Muscle of leg (tissue), 3 donors: ENCODE measurements at regions not wholly inside any gene's neighbourhood (a gene's known extent, or its start where the extent isn't known, plus 50 kb on each side); places are given as distances from the start of the nearest gene placed in this dataset.

Experiments used
- DNase-seq: peaks from one replicate; pipeline ENCODE4 v3.0.0; 2013
- H3K27ac ChIP-seq: one replicate; pipeline ENCODE4 v1.5.1; 2013; ENCODE audit warnings: mild to moderate bottlenecking, low read length, control low read depth
- H3K27me3 ChIP-seq: one replicate; pipeline ENCODE4 v1.6.1; 2013; ENCODE audit warnings: low read length; ENCODE audit not compliant: control insufficient read depth, insufficient read depth
- H3K36me3 ChIP-seq: one replicate; pipeline ENCODE4 v1.6.1; 2013; ENCODE audit warnings: low read length; ENCODE audit not compliant: control insufficient read depth, insufficient read depth
- H3K4me1 ChIP-seq: one replicate; pipeline ENCODE4 v1.6.1; 2013; ENCODE audit warnings: low read length; ENCODE audit not compliant: control insufficient read depth, insufficient read depth
- H3K4me3 ChIP-seq: one replicate; pipeline ENCODE4 v1.5.1; 2013; ENCODE audit warnings: low read length, control low read depth
- H3K9me3 ChIP-seq: replicated peaks from 2 replicates; pipeline ENCODE4 v1.6.1; 2013; ENCODE audit warnings: low read depth, low read length; ENCODE audit not compliant: control insufficient read depth
- WGBS: methylation state at CpG from one replicate; pipeline ENCODE4 v1.1.5; 2013; ENCODE audit warnings: missing lambda C conversion rate; ENCODE audit not compliant: insufficient coverage; 5-methylcytosine and 5-hydroxymethylcytosine counted together

DNA sequence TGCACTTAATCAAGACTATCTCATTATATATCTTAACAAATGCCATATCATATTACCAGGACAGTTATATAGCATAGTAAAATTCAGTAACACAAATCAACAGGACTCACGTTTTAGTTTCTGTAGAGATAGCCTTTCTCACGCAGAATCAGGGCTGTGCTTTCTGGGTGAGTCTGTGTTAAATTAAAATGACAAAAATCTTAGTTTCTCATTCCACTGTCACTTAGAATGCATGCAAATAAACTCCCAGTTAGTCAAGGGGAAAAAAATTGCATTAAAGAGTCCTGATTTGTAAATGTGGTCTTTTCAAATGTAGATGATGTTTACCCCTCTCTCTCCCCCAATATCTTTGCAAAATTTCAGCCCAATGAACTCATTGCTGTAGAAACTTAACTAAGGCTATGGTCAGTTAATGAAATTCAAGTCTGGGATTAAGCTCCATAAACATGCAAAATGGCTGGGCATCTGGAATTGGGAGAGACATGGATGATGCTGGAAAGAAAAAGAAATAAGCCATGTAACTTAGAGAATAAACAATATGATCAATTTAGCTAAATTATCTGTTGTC is 77.8 kb upstream of the MGAT4C start:
- H3K36me3 ChIP-seq: no peaks in the 10 kb centered on the region
- no peak overlapping the region for H3K4me3 ChIP-seq
- H3K27ac ChIP-seq: no peak overlapping the region
- no CpG with 5 or more reads among the region's 2 CpGs for WGBS
- H3K4me1 ChIP-seq: peaks cover 2% of the 10 kb centered on the region
- no peaks in the 10 kb centered on the region for H3K9me3 ChIP-seq
- no peaks in the 10 kb centered on the region for H3K27me3 ChIP-seq
- no peak for DNase-seq

DNA sequence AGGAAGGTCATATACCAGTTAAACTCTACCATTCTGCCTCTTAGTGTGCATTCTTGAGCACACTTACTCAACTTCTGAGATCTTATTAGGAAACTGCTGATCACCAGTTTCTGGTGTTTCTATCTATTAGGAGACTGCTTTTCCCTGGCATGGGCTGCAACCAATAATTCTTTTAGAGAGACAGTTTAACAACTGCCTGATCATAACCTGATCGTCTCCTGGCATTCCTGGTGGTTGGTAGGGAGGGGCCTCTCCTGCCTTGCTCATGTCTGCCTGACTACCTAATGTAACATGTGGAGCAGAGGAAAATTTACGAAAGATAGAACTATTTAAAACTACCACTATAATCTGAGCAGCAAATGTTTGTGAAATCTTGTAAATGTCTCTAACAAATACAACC is 75.3 kb upstream of the MGAT4C start:
- Histone ChIP-seq H3K27me3 (no peaks in the 10 kb centered on the region), H3K4me1 (peaks cover 2% of the 10 kb centered on the region), H3K4me3 (no peak overlapping the region), H3K36me3 (no peaks in the 10 kb centered on the region), H3K27ac (no peak overlapping the region), H3K9me3 (no peaks in the 10 kb centered on the region)
- no CpG with 5 or more reads among the region's 2 CpGs for WGBS
- DNase-seq: no peak

- H3K27ac ChIP-seq: no peak overlapping the region
- H3K36me3 ChIP-seq: no peaks in the 10 kb centered on the region
- H3K9me3 ChIP-seq: no peaks in the 10 kb centered on the region
- peaks cover 2% of the 10 kb centered on the region for H3K4me1 ChIP-seq
- H3K27me3 ChIP-seq: no peaks in the 10 kb centered on the region
- WGBS: 68% methylated on average over 2 of the region's 4 CpGs
- peak; percentile 16 for DNase-seq
- H3K4me3 ChIP-seq: no peak overlapping the region
Observed at GRCh38 chr12:86331012-86331411, 74.8 kb upstream of the MGAT4C start.

DNA sequence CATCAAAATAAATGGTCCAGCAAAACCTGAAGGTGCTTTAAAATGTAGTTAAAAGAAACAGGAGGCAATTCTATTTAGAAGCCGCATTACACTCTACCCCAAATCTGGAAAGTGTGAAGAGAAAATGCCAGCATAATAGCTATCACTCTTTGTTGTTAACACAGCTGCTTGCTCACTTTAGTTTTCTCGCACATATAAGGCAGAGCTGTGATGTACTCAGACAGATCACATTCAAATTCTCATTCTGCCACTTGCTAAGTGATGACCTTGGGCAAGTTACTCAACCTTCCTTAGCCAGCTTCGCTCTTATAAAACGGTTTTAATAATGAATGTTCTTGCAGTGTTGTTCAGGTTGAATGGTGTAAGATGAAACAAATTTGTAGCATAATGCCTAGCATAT is 56.0 kb upstream of the MGAT4C start:
- Histone ChIP-seq H3K36me3 (no peaks in the 10 kb centered on the region), H3K4me1 (no peaks in the 10 kb centered on the region), H3K27ac (no peak overlapping the region), H3K9me3 (no peaks in the 10 kb centered on the region), H3K4me3 (no peak overlapping the region), H3K27me3 (no peaks in the 10 kb centered on the region)
- DNase-seq: no peak
- 75% methylated on average over 1 of the region's 4 CpGs for WGBS
